ENCODE measurements at regions not wholly inside any gene's neighbourhood (a gene's known extent, or its start where the extent isn't known, plus 50 kb on each side); places are given as distances from the start of the nearest gene placed in this dataset.
A peak's percentile ranks its signal among the peaks of the same experiment; 100 is the strongest.

DNA sequence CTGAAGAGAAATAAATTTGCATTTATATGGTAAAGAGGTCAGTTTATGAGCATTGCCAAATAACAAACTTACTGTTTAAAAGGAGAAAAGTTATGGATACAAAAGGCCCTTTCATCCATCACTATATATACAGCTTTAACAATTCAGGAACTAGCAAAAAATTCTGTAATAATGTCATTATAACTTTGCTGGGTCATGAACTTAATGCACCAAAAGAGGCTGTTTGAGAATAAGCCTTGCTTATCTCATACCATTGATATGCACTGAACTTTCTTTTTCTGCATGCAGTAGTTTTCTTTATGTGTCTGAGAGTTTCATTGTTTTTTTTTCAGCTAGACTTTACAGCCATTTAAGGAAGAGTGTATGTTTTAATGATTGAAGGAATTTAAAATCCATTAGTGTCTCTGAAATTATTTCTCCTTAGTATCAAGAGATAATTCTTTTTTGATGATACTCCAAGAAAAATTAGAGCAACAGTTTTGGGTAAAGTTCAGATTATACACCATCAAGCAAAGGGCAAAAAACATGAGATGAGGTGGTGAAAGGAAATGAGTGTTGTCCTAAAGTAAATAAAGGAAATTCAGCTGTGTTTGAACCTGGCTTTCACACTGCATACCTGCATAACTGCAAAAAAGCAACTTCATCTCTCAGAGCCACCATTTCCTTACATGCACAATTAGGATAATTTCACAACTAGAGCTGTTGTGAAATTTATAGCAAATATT, 188.2 kb upstream of the ANO3 start:
- no peak overlapping the region for H2BK12ac ChIP-seq (ENCODE audit: low read length)
- H3K36me3 ChIP-seq (replicated peaks in 1 of 2; ENCODE audit: control insufficient read depth in 2 of 2, insufficient read depth in 2 of 2, low read length in 2 of 2) = no peaks in the 10 kb centered on the region
- no peak overlapping the region for H2BK5ac ChIP-seq (ENCODE audit: low read length)
- no peak overlapping the region for H2BK120ac ChIP-seq (ENCODE audit: low read depth, low read length)
- no peaks in the 10 kb centered on the region for H3K27me3 ChIP-seq (ENCODE audit: control insufficient read depth in 3 of 3, insufficient read depth in 3 of 3, low read depth in 1 of 3, low read length in 3 of 3)
- no peak overlapping the region for H3K23ac ChIP-seq (ENCODE audit: low read depth, low read length, poor library complexity)
- no peak overlapping the region for H4K8ac ChIP-seq (ENCODE audit: low read depth, low read length)
- H3K18ac ChIP-seq (ENCODE audit: low read length) = no peak overlapping the region
- no peak for DNase-seq (ENCODE audit: low spot score)
- H3K9ac ChIP-seq (ENCODE audit: low read depth, low read length, poor library complexity) = no peak overlapping the region
- H3K27ac ChIP-seq (replicated peaks; ENCODE audit: low read length) = no peak overlapping the region
- no peak overlapping the region for H2AFZ ChIP-seq (ENCODE audit: low read length)
- H3K4me1 ChIP-seq (ENCODE audit: control insufficient read depth in 2 of 2, insufficient read depth in 1 of 2, low read depth in 1 of 2, low read length in 2 of 2) = no peaks in the 10 kb centered on the region
- no peak overlapping the region for H2AK5ac ChIP-seq (ENCODE audit: low read depth, low read length)
- H3K9me3 ChIP-seq (replicated peaks in 1 of 2; ENCODE audit: control insufficient read depth in 2 of 2, insufficient read depth in 1 of 2, low read depth in 1 of 2, low read length in 2 of 2) = no peaks in the 10 kb centered on the region
- no peak overlapping the region for H3K4me3 ChIP-seq (ENCODE audit: low read length in 2 of 2)
- no peak overlapping the region for H3K4ac ChIP-seq (ENCODE audit: low read length)
- no peak overlapping the region for H4K91ac ChIP-seq (ENCODE audit: low read depth, low read length, poor library complexity)
- H3K14ac ChIP-seq (ENCODE audit: low read length) = no peak overlapping the region
- no peak overlapping the region for H2BK15ac ChIP-seq (ENCODE audit: low read length)
- no peak overlapping the region for H3K4me2 ChIP-seq (ENCODE audit: insufficient read depth, low read length, poor library complexity, severe bottlenecking)
- H3K79me1 ChIP-seq (ENCODE audit: low read depth, low read length) = no peaks in the 10 kb centered on the region

DNA sequence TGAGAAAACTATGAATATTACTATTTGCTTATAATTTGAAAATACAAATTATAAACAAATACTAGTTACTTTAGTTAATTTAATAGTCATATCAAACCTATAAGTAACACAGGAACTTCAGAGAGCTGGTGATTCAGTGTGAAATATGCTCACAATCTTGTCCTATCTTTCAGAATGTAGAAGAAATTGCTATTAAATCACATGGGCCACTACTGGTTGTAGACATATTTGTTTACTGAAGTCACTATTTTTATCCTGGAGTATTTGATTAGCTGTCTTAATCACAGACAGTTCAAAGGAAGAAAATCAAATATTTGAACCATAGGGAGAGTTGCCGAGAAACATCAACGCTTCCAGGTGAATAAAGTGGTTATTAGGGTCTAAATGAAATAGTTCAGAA, 187.6 kb upstream of the ANO3 start:
- no peak overlapping the region for H2AFZ ChIP-seq (ENCODE audit: low read length)
- no CpG with 5 or more reads among the region's 2 CpGs for WGBS, 2 donors (ENCODE audit: extremely low coverage in 2 of 2, insufficient read length in 2 of 2, insufficient replicate concordance in 1 of 2)
- no peak for DNase-seq (ENCODE audit: low spot score)
- no peak overlapping the region for H2BK15ac ChIP-seq (ENCODE audit: low read length)
- H3K18ac ChIP-seq (ENCODE audit: low read length) = no peak overlapping the region
- no peak overlapping the region for H3K4ac ChIP-seq (ENCODE audit: low read length)
- no peaks in the 10 kb centered on the region for H3K9me3 ChIP-seq (replicated peaks in 1 of 2; ENCODE audit: control insufficient read depth in 2 of 2, insufficient read depth in 1 of 2, low read depth in 1 of 2, low read length in 2 of 2)
- no peaks in the 10 kb centered on the region for H3K36me3 ChIP-seq (replicated peaks in 1 of 2; ENCODE audit: control insufficient read depth in 2 of 2, insufficient read depth in 2 of 2, low read length in 2 of 2)
- no peaks in the 10 kb centered on the region for H3K4me1 ChIP-seq (ENCODE audit: control insufficient read depth in 2 of 2, insufficient read depth in 1 of 2, low read depth in 1 of 2, low read length in 2 of 2)
- no peak overlapping the region for H4K8ac ChIP-seq (ENCODE audit: low read depth, low read length)
- H3K79me1 ChIP-seq (ENCODE audit: low read depth, low read length) = no peaks in the 10 kb centered on the region
- H3K14ac ChIP-seq (ENCODE audit: low read length) = no peak overlapping the region
- no peak overlapping the region for H2BK12ac ChIP-seq (ENCODE audit: low read length)
- H2BK120ac ChIP-seq (ENCODE audit: low read depth, low read length) = no peak overlapping the region
- H3K23ac ChIP-seq (ENCODE audit: low read depth, low read length, poor library complexity) = no peak overlapping the region
- no peak overlapping the region for H3K9ac ChIP-seq (ENCODE audit: low read depth, low read length, poor library complexity)
- no peaks in the 10 kb centered on the region for H3K27me3 ChIP-seq (ENCODE audit: control insufficient read depth in 3 of 3, insufficient read depth in 3 of 3, low read depth in 1 of 3, low read length in 3 of 3)
- no peak overlapping the region for H4K91ac ChIP-seq (ENCODE audit: low read depth, low read length, poor library complexity)
- no peak overlapping the region for H3K27ac ChIP-seq (replicated peaks; ENCODE audit: low read length)
- no peak overlapping the region for H2BK5ac ChIP-seq (ENCODE audit: low read length)
- H3K4me3 ChIP-seq (ENCODE audit: low read length in 2 of 2) = no peak overlapping the region
- H2AK5ac ChIP-seq (ENCODE audit: low read depth, low read length) = no peak overlapping the region
- H3K4me2 ChIP-seq (ENCODE audit: insufficient read depth, low read length, poor library complexity, severe bottlenecking) = no peak overlapping the region

DNA sequence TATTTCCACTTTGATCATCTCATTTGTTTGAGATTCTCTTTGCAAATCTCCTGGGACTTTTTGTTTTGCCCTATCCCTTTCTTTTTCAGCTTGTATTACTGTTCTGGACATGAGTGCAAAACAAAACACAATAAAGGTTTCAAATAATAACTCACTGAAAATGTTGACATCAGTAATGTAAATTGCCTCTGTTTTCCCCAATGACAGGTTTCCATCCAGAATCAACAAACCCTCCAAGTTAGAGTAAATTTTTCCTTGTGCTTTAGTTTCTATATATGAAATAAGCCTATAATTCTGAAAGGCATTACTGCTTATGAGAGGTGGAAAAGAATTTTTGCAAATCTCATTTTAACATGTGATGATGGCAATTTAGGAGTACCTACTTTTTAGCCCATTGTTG, 187.0 kb upstream of the ANO3 start:
- Histone ChIP-seq H3K4me2 (ENCODE audit: insufficient read depth, low read length, poor library complexity, severe bottlenecking) (no peak overlapping the region), H2BK120ac (ENCODE audit: low read depth, low read length) (no peak overlapping the region), H3K9me3 (replicated peaks in 1 of 2; ENCODE audit: control insufficient read depth in 2 of 2, insufficient read depth in 1 of 2, low read depth in 1 of 2, low read length in 2 of 2) (no peaks in the 10 kb centered on the region), H4K8ac (ENCODE audit: low read depth, low read length) (no peak overlapping the region), H3K36me3 (replicated peaks in 1 of 2; ENCODE audit: control insufficient read depth in 2 of 2, insufficient read depth in 2 of 2, low read length in 2 of 2) (no peaks in the 10 kb centered on the region), H2BK5ac (ENCODE audit: low read length) (no peak overlapping the region), H3K9ac (ENCODE audit: low read depth, low read length, poor library complexity) (no peak overlapping the region), H2AK5ac (ENCODE audit: low read depth, low read length) (no peak overlapping the region), H2AFZ (ENCODE audit: low read length) (no peak overlapping the region), H3K4ac (ENCODE audit: low read length) (no peak overlapping the region), H3K79me1 (ENCODE audit: low read depth, low read length) (no peaks in the 10 kb centered on the region), H2BK15ac (ENCODE audit: low read length) (no peak overlapping the region), H3K23ac (ENCODE audit: low read depth, low read length, poor library complexity) (no peak overlapping the region), H3K27ac (replicated peaks; ENCODE audit: low read length) (no peak overlapping the region), H2BK12ac (ENCODE audit: low read length) (no peak overlapping the region), H3K4me1 (ENCODE audit: control insufficient read depth in 2 of 2, insufficient read depth in 1 of 2, low read depth in 1 of 2, low read length in 2 of 2) (no peaks in the 10 kb centered on the region), H3K4me3 (ENCODE audit: low read length in 2 of 2) (no peak overlapping the region), H3K27me3 (ENCODE audit: control insufficient read depth in 3 of 3, insufficient read depth in 3 of 3, low read depth in 1 of 3, low read length in 3 of 3) (no peaks in the 10 kb centered on the region), H3K14ac (ENCODE audit: low read length) (no peak overlapping the region), H3K18ac (ENCODE audit: low read length) (no peak overlapping the region), H4K91ac (ENCODE audit: low read depth, low read length, poor library complexity) (no peak overlapping the region)
- no peak for DNase-seq (ENCODE audit: low spot score)

DNA sequence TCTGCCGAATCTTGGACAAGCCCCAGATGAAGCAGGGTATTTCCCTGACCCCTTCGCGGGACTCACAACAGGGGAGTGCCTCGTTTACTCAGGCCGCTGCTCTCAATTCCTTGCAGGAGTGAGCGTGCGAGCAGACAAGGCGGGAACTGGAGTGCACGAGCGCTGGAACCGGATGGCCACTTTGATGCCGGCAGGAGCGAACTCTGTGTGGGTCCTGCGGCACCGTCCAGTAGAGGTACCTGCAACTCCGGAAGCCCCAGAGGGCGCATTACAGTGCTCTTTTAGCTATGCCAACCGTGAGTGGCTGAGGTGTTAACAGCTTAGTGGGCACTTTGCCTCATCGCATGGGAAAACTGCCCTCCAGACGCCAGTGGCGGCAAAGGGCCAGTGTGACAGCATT, 182.3 kb upstream of the ANO3 start:
- no peak overlapping the region for H3K4me3 ChIP-seq (ENCODE audit: low read length in 2 of 2)
- no peaks in the 10 kb centered on the region for H3K4me1 ChIP-seq (ENCODE audit: control insufficient read depth in 2 of 2, insufficient read depth in 1 of 2, low read depth in 1 of 2, low read length in 2 of 2)
- H3K9me3 ChIP-seq (replicated peaks in 1 of 2; ENCODE audit: control insufficient read depth in 2 of 2, insufficient read depth in 1 of 2, low read depth in 1 of 2, low read length in 2 of 2) = no peaks in the 10 kb centered on the region
- H3K23ac ChIP-seq (ENCODE audit: low read depth, low read length, poor library complexity) = no peak overlapping the region
- no peak overlapping the region for H3K9ac ChIP-seq (ENCODE audit: low read depth, low read length, poor library complexity)
- H2AK5ac ChIP-seq (ENCODE audit: low read depth, low read length) = no peak overlapping the region
- H3K4me2 ChIP-seq (ENCODE audit: insufficient read depth, low read length, poor library complexity, severe bottlenecking) = no peak overlapping the region
- peak overlapping the region; percentile 33 for H3K18ac ChIP-seq (ENCODE audit: low read length)
- no peaks in the 10 kb centered on the region for H3K79me1 ChIP-seq (ENCODE audit: low read depth, low read length)
- H3K27ac ChIP-seq (replicated peaks; ENCODE audit: low read length) = no peak overlapping the region
- H3K36me3 ChIP-seq (replicated peaks in 1 of 2; ENCODE audit: control insufficient read depth in 2 of 2, insufficient read depth in 2 of 2, low read length in 2 of 2) = no peaks in the 10 kb centered on the region
- H2BK15ac ChIP-seq (ENCODE audit: low read length) = no peak overlapping the region
- H2BK120ac ChIP-seq (ENCODE audit: low read depth, low read length) = no peak overlapping the region
- WGBS, 2 donors (ENCODE audit: extremely low coverage in 2 of 2, insufficient read length in 2 of 2, insufficient replicate concordance in 1 of 2) = no CpG with 5 or more reads among the region's 21 CpGs
- H4K91ac ChIP-seq (ENCODE audit: low read depth, low read length, poor library complexity) = no peak overlapping the region
- H2AFZ ChIP-seq (ENCODE audit: low read length) = no peak overlapping the region
- no peak overlapping the region for H3K14ac ChIP-seq (ENCODE audit: low read length)
- no peak overlapping the region for H2BK5ac ChIP-seq (ENCODE audit: low read length)
- no peak overlapping the region for H4K8ac ChIP-seq (ENCODE audit: low read depth, low read length)
- H2BK12ac ChIP-seq (ENCODE audit: low read length) = no peak overlapping the region
- no peak overlapping the region for H3K4ac ChIP-seq (ENCODE audit: low read length)
- no peaks in the 10 kb centered on the region for H3K27me3 ChIP-seq (ENCODE audit: control insufficient read depth in 3 of 3, insufficient read depth in 3 of 3, low read depth in 1 of 3, low read length in 3 of 3)
- no peak for DNase-seq (ENCODE audit: low spot score)

Measured in neuronal stem cell (in vitro differentiated cells).